Adrenal gland (tissue), 9 donors: ENCODE measurements at regions not wholly inside any gene's neighbourhood (a gene's known extent, or its start where the extent isn't known, plus 50 kb on each side); places are given as distances from the start of the nearest gene placed in this dataset.

Source experiments
- DNase-seq, 7 donors: peaks; one replicate each; pipeline ENCODE4 v3.0.0-alpha.2; 2019 to 2020
- H3K27ac ChIP-seq, 5 donors: fragments of 200-600 bp; sonication (generic) in 4 of 5; 1 replicate in 3 of 5; 2 replicates in 2 of 5; pipeline versions ENCODE4 v1.5.1 to v1.8.0; 2016 to 2020; ENCODE audit warnings: mild to moderate bottlenecking in 1 of 5
- H3K27me3 ChIP-seq: fragments of 200-600 bp; 2 replicates; pipeline ENCODE4 v1.8.0; 2021
- H3K36me3 ChIP-seq, 2 donors: fragments of 200-600 bp; replicated peaks in 1 of 2; 1 replicate in 1 of 2; 2 replicates in 1 of 2; pipeline versions ENCODE4 v1.5.1 to v1.8.0; 2018 to 2022
- H3K4me1 ChIP-seq, 2 donors: fragments of 200-600 bp; replicated peaks in 1 of 2; 1 replicate in 1 of 2; 2 replicates in 1 of 2; pipeline versions ENCODE4 v1.5.1 to v1.8.0; 2018 to 2021
- H3K4me3 ChIP-seq, 4 donors: fragments of 200-600 bp; sonication (generic) in 3 of 4; one replicate each; pipeline ENCODE4 v1.5.1; 2016 to 2018
- H3K9me3 ChIP-seq, 3 donors: fragments of 200-600 bp; sonication (generic) in 1 of 3; replicated peaks in 1 of 3; 1 replicate in 2 of 3; 2 replicates in 1 of 3; pipeline versions ENCODE4 v1.5.1 to v1.8.0; 2016 to 2021
- POLR2A ChIP-seq, 2 donors: fragments of 450-650 bp; IDR thresholded peaks; one replicate each; pipeline ENCODE4 v1.6.1; 2017; ENCODE audit warnings: antibody characterized with exemption in 2 of 2, mild to moderate bottlenecking in 2 of 2, moderate library complexity in 1 of 2
- WGBS, 4 donors: extraction: QIAGEN DNeasy Blood & Tissue Kit in 2 of 4; methylation state at CpG; one replicate each; pipeline versions ENCODE4 v1.1.5 to v1.1.7; 2013 to 2017; 5-methylcytosine and 5-hydroxymethylcytosine counted together
- intact Hi-C, 2 donors: fragments of 100-400 bp; cut with DNase I; formaldehyde crosslinking; loops; one replicate each; pipeline versions ENCODE4 v1.14.1 to v1.15.0; 2022 to 2023
- TF ChIP-seq, protein P1 (sequence below), 6 experiments: fragments of 450-650 bp in 4 of 6; fragments of 200-600 bp in 2 of 6; sonication (generic) in 1 of 6; IDR thresholded peaks; 1 replicate in 5 of 6; 2 replicates in 1 of 6; pipeline versions ENCODE4 v1.5.1 to v1.8.0; 2016 to 2021; ENCODE audit warnings: antibody characterized with exemption in 6 of 6, mild to moderate bottlenecking in 2 of 6, moderate library complexity in 1 of 6
- donor health status: healthy with polysubstance abuse.
- donor health status: Bipolar disorder and iron deficiency.
- donor health status: DM: yes; HTN: yes; CAD: no.
- donor health status: DM: no; HTN: no; CAD: no.
- donor health status: DM: no; HTN: no; CAD: no.

DNA sequence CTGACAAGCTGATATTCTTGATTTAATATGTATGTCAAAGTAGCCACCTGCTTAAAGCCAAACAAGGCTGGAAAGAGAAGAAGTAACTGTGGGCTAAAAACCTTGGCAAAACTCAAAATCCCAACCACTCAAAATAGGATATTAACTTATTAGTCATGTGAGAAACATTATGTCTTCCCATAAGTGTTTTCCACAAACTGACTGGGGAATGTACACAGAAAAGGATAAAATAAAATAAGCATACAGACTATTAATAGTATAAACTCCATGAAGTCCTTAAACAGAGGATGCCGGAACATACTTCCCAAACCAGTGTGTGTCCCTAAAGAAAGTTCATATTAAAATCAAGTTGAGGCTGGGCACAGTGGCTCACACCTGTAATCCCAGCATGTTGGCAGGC is 263.7 kb upstream of the THBS1 start:
- Histone ChIP-seq H3K27me3 (no peaks in the 10 kb centered on the region), H3K9me3 (no peaks in the 10 kb centered on the region), H3K4me3 (no peak overlapping the region), H3K36me3 (no peaks in the 10 kb centered on the region), H3K27ac (no peak overlapping the region), H3K4me1 (no peaks in the 10 kb centered on the region)
- intact Hi-C loops, result loop anchor here in 1 of 2 donors (10.0 kb wide), 1 partner anchor 268 kb away; the partner anchor contains the start of gene THBS1
- 90 to 100% (median 95%) methylated on average over 1 of the region's 1 CpG for WGBS, 4 donors
- no peak for DNase-seq
- TF ChIP-seq, protein P1, sequence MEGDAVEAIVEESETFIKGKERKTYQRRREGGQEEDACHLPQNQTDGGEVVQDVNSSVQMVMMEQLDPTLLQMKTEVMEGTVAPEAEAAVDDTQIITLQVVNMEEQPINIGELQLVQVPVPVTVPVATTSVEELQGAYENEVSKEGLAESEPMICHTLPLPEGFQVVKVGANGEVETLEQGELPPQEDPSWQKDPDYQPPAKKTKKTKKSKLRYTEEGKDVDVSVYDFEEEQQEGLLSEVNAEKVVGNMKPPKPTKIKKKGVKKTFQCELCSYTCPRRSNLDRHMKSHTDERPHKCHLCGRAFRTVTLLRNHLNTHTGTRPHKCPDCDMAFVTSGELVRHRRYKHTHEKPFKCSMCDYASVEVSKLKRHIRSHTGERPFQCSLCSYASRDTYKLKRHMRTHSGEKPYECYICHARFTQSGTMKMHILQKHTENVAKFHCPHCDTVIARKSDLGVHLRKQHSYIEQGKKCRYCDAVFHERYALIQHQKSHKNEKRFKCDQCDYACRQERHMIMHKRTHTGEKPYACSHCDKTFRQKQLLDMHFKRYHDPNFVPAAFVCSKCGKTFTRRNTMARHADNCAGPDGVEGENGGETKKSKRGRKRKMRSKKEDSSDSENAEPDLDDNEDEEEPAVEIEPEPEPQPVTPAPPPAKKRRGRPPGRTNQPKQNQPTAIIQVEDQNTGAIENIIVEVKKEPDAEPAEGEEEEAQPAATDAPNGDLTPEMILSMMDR (IDR thresholded peaks at IDR 0.05), result no peak
- TF ChIP-seq POLR2A (IDR thresholded peaks at IDR 0.05), result no peak

DNA sequence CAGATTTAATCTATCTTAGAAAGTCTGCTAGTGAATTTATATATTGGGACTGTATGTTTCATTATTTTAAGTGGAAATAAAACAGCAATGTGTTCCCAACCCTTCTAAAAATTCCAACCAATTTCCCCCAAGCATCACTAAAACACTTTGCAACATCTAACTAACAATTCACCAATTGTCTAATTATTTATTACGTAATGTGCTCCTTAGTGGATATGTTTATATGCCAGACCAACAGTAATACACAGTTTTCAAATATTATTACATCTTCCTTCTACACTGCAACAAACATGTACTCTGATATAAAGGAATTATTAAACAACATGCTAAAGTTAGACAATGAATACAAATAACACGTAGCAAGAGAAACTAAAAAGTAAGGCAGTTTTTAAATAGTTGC is 262.6 kb upstream of the THBS1 start:
- no peak overlapping the region for H3K27ac ChIP-seq

DNA sequence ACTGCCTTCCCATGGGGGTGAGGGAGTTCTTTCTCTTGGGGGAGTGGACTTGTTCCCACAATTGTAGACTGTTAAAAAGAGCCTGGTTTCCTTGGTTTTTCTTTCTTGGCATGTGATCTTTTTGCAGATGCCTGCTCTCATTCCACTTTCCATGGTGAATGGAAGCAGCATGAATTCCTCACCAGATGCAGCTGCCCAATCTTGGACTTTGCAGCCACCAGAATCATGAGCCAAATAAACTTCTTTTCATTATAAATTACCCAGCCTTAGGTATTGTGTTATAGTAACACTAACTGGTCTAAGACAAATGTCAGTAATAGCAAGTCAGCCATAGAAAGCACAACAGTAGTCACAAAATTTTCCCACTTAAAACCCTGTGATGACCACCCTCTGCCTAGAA is 260.5 kb upstream of the THBS1 start:
- H3K27me3 ChIP-seq, result no peaks in the 10 kb centered on the region
- H3K36me3 ChIP-seq, result no peaks in the 10 kb centered on the region
- no peaks in the 10 kb centered on the region for H3K9me3 ChIP-seq
- intact Hi-C loops, result no loop called here
- no peak for DNase-seq
- TF ChIP-seq POLR2A (IDR thresholded peaks at IDR 0.05), result no peak
- no peaks in the 10 kb centered on the region for H3K4me1 ChIP-seq
- H3K4me3 ChIP-seq, result no peak overlapping the region
- no peak overlapping the region for H3K27ac ChIP-seq

More for the DNA sequence above, 262.6 kb upstream of the THBS1 start:
- H3K4me1 ChIP-seq, result no peaks in the 10 kb centered on the region
- 77 to 85% (median 83%) methylated on average over 2 of the region's 2 CpGs for WGBS, 4 donors
- H3K9me3 ChIP-seq, result no peaks in the 10 kb centered on the region
- intact Hi-C loops, result loop anchor here in 1 of 2 donors (10.0 kb wide), 1 partner anchor 267 kb away; the partner anchor contains the start of gene THBS1
- H3K4me3 ChIP-seq, result no peak overlapping the region
- no peak for DNase-seq
- no peak for TF ChIP-seq POLR2A (IDR thresholded peaks at IDR 0.05)
- TF ChIP-seq, protein P1 (IDR thresholded peaks at IDR 0.05), result no peak
- H3K36me3 ChIP-seq, result no peaks in the 10 kb centered on the region
- no peaks in the 10 kb centered on the region for H3K27me3 ChIP-seq

DNA sequence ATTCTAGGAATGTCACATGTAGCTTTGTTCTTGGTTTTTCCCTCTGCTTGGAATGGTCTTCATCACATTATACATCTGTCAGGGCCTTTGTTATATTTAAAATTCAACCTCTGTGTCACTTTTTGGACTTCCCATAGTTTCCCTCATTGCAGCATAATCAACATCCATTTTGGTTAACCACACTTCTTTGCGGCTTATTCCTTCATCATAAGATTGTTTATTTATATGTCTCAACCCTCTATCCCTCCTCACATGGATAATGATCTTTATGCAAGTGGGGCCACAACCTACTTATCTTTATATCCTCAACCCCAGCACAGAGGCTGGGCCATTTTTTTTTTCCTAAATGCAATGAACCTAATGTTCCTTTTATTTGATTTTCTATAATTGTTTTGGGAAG is 260.0 kb upstream of the THBS1 start:
- Histone ChIP-seq H3K4me1 (no peaks in the 10 kb centered on the region), H3K27ac (no peak overlapping the region), H3K9me3 (no peaks in the 10 kb centered on the region), H3K27me3 (no peaks in the 10 kb centered on the region), H3K36me3 (no peaks in the 10 kb centered on the region), H3K4me3 (no peak overlapping the region)
- WGBS, 4 donors, result 97 to 100% (median 98%) methylated on average over 1 of the region's 1 CpG
- intact Hi-C loops, result no loop called here
- DNase-seq, result no peak
- no peak for TF ChIP-seq POLR2A (IDR thresholded peaks at IDR 0.05)
- TF ChIP-seq, protein P1 (IDR thresholded peaks at IDR 0.05), result no peak

DNA sequence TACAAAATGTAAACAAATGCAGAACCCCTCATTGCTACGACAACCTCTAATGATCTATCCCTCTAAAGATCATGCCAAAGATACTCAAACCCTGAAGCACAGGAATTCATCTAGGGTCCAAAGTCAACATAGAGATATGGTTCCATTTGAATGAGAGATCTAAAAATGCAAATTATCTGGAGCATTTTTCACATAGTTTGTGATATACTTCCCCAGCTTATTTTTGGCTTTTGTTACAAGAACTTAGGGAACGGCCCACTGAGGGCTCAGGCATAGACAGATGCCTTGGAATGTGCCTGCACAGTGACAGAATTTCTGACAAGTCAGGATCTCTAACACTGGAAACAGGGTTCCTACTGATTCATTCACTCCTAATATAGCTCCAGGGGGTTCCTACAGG is 258.9 kb upstream of the THBS1 start:
- no peaks in the 10 kb centered on the region for H3K27me3 ChIP-seq
- H3K36me3 ChIP-seq, result no peaks in the 10 kb centered on the region
- intact Hi-C loops, result no loop called here
- DNase-seq, result no peak
- 77 to 82% (median 79%) methylated on average over 2 of the region's 2 CpGs for WGBS, 4 donors
- no peak overlapping the region for H3K4me3 ChIP-seq
- H3K4me1 ChIP-seq, result no peaks in the 10 kb centered on the region
- no peaks in the 10 kb centered on the region for H3K9me3 ChIP-seq
- H3K27ac ChIP-seq, result no peak overlapping the region
- TF ChIP-seq, protein P1 (IDR thresholded peaks at IDR 0.05), result no peak
